ENCODE measurements at regions not wholly inside any gene's neighbourhood (a gene's known extent, or its start where the extent isn't known, plus 50 kb on each side); places are given as distances from the start of the nearest gene placed in this dataset.

GRCh38 chr21:39057121-39057520 lies 126.1 kb downstream of the PSMG1 start:
- TF ChIP-seq EZH2phosphoT487 (IDR thresholded peaks at IDR 0.05; ENCODE audit: unreplicated experiment) = no peak
- no peak for TF ChIP-seq CTCF (conservative IDR thresholded peaks at IDR 0.05; ENCODE audit: low read depth in 2 of 2)
